Ammon's horn (tissue), 1 donor: ENCODE measurements at regions not wholly inside any gene's neighbourhood (a gene's known extent, or its start where the extent isn't known, plus 50 kb on each side); places are given as distances from the start of the nearest gene placed in this dataset.
"Not testable (repeated sequence)": the region's sequence is repeated elsewhere in the genome, so short reads cannot be mapped to it uniquely, and the experiment has no call there.

Experiments
- DNase-seq: peaks from one replicate; pipeline ENCODE4 v3.0.0-alpha.2; 2016; ENCODE audit warnings: low spot score

DNA sequence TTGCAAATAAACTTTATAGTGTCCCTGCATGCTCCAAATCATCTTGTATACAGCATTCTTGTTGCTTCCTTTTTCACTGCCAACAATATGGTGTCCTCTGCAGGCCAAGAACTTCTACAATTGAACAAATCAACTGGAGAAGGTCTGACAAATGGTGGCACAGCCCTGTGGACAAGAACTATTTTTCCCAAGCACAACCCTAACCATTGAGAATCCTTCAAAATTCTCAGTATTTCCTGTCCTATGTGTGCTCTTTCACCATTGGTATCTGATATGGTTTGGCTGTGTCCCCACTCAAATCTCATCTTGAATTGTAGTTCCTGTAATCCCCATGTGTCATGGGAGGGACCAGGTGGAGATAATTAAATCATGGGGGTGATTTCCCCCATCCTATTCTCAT, 865.1 kb upstream of the ACVR2A start:
- no peak for DNase-seq

DNA sequence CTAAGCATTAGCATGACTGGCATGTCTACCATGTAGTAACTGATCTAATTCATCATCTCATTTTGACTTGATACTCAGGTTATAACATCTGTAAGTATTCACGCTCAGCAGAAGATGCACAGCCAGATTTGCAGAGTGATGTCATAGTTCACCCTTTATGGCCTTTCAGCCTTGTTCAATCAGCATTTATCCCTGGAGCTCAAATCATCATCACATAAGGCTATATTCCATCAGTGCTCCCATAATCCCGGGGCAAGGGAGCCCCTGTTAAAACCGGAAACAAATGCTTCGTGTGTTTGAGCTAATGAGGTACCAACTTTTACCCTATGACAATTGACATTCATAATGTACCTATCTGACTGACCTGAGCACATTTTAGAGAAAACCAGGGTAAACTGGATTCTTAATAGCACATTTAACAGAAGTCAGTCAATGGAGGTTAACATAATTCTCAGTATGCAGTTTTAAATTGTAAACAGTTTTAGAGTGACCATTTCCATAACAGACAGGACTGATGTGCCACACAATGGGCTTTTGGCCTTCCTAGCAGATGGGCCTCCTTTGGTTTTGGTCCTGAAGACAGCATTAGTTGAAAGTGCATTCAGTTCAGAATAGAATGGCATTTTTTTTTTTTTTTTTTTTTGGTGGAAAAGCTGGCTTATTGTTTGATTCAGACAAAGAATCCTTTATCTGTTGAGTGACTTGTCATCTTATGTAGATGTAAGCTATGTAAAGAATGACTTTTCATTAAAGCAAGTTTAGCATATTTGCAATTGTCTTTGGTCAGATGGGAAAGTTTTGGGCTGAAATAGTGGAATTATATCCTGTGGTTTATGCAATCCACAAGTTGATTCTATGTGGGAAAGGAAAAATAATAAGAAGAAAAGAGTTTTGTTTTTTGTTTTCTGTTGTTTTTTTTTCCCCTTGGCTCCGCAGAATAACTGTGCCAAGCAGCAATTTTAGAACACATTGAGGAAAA, 866.0 kb upstream of the ACVR2A start:
- DNase-seq = peak; percentile 10

DNA sequence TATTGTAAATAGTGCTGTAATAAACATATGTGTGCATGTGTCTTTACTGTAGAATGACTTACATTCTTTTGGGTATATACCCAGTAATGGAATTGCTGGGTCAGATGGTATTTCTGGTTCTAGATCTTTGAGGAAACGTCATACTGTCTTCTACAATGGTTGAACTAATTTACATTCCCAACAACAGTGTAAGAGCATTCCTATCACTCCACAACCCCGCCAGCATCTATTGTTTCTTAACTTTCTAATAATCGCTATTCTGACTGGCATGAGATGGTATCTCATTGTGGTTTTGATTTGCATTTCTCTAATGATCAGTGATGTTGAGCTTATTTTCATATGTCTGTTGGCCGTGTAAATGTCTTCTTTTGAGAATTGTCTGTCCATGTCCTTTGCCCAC, 873.8 kb upstream of the ACVR2A start:
- DNase-seq = not testable (repeated sequence)

DNA sequence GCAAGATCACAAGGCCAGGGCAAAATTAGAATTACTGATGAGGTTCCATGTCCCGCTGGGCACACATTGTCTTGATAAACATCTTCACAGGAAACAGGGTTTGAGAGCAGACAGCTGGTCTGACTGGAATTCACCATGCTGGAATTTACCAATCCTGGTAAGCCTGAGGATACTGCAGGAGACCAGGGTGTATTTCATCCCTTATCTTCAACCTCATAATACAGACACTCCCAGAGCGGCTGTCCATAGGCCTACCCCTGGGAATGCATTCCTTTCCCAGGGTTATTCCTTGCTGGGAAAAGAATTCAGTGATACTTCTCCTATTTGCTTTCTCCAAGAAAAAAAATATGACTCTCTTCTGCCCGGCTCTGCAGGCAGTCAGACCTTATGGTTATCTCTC, 875.1 kb upstream of the ACVR2A start:
- DNase-seq = not testable (repeated sequence)

DNA sequence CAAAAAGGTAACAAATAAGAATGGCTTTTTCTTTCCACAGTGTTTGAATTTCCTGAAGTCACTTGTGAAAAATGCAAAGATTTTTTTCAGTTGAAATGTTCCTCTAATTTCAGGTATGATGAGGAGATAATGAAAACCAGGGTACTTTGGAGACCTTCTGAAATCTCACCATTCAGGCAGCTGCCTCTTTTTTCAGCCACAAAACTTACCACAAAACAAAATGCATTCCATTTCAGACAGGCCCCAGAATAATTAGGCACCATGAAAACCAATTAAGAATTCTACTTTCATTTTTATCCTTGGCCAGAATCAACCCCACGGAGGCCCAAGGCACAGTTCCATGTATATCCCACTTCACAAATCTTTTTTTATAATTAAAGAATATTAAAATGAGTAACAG, 880.3 kb upstream of the ACVR2A start:
- DNase-seq = no peak

DNA sequence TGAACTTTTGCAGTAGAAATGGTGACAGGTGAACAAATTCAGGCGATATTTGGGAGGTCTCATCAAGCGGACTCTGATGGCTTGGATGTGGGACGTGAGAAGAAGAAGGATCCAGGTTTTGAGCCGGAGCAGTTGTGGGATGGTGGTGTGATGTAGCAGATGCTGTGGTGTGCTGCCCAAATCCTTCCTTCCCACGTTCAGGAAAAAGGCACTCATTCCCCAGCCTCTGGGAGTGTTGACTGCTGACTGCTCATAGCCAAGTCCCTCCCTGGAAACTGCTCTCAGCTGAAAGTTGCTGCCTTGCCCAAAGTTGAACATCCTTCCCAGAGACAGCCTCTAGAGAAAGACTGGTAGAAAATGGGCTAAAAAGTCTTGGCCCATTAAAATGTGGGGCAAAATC, 890.3 kb upstream of the ACVR2A start:
- DNase-seq = no peak

- no peak for DNase-seq
Measured at GRCh38 chr2:146952696-146953095, 892.1 kb upstream of the ACVR2A start.

DNA sequence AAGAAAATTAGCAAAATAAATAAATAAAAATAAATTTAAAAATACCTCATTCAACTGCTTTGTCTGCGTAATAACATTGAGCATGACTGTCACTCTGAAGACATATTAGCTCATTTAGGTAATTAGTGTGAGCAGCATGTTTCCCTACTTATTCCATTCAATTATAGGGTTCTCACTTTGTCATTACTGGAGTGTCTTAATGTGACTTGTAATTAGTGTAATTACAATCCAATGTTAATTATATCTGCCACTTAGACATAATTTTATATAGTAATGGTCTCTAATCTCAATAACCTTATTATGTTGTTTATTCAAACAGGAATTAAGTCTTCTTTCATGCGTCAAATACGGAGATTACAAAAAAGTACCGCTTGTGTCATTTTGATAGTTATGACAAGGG, 893.9 kb upstream of the ACVR2A start:
- DNase-seq = no peak

DNA sequence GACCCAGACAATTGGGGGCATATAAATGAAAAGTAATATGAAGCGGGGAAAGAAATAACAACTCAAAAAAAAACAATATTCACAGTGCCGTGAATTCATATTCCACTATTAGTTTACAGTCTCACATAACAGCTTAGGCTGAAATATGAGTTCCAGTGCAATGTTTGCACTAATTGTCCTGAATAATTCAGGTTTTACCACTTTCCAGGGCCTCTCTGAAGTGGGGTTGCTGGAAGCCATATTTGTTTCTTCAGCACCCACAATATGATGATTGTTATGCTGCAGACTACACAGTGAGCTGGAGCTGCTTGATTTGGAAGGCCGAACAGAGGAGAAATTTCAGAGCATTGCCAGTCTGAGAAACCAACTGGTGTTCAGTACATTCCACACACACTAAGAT, 894.5 kb upstream of the ACVR2A start:
- DNase-seq = no peak

DNA sequence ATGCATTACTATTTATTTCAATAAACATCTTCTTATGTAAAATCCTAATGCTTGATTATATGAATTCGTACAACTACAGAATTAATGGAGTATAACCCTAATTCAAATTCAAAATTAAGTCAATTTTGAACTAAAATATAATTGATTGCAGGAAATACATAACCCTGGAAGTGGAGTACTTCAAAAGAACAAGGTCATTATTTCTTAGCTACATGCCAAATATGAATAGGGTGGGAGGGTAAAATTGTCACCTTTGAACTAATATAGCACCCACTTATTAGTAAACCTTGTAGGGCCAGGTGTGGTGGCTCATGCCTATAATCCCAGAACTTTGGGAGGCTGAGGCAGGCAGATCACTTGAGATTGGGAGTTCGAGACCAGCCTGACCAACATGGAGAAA, 895.4 kb upstream of the ACVR2A start:
- no peak for DNase-seq

DNA sequence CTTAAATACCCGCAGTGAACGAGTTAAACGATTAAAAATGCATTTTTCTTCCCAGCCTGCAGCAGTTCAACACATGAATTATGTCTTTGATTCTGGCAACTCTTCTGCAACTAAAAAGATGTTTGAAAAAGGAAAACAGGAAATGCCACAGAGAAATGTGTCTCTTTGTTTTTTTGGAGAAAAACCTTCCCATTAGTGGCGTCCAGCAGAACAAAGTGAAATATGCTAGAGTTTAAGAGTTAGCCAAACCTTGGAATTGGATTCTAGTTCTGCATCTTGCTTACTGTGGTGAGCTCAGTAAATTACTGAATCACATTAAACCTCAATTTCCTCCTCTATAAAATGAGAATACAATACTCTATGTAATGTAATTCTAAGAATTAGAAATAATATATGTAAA, 900.2 kb upstream of the ACVR2A start:
- DNase-seq = no peak

GRCh38 chr2:146939991-146940685, 904.7 kb upstream of the ACVR2A start:
- DNase-seq = no peak

DNA sequence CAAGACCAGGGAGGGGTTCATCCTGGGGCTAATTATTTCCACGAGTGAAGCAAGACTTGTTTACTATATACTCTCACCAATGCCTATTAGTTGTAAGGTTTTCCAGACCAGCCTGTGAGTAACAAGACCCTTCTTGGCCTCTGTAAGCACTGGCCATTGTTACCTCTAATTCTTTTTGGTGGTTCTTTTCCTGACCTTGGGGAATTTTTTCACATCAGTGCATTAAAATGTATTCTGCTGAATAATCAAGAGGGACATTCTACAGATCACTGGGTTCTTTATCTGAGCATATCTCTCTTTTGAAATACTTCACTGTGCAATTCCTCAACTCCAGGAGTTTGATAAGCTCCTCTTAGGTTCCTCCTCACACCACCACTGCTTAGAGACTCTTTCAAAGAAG, 909.9 kb upstream of the ACVR2A start:
- no peak for DNase-seq

DNA sequence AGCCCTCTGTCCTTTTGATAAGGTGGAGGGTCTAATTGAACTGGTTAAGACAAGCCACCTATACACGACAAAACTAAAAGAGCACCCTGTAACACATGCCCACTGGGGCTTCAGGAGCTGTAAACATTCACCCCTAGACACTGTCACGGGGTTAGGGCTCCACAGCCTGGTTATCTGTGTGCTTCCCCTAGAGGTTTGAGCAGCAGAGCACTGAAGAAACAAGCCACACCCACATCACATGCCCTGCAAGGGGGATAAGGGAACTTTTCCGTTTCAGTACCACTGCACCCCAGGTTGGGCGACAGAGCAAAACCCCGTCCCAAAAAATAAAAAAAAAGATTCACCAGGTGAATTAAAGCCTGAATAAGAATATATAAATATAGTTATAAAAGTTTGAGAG, 913.7 kb upstream of the ACVR2A start:
- DNase-seq = no peak

DNA sequence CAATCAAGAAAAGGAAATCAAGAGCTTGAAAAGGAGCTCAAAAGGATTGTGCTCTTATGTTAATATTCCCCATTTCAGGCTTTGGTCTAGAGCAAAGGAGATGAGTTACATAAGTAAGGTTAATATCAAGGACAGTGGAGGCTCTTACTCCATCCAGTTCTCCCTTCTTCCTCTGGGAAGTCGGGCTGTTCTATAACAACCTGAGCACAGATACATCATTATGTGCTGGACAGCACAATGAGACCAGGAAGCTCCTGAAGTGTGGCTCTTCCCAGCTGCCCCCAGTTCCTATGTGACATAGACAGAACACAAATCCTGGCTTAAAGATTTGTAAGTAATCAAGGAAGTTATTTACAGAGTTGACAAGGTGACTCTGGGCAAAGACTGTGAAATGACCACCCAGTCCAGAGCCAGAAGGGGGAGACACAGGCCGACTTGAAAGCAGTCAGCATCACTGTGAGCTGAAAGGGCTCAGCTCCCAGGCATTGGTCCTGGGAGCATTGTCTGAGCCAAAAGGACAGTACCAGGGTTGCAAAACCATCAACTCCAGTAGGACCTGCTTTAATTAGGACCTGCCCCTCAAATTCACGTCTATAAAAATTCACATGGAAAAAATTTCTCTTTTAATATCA, 917.6 kb upstream of the ACVR2A start:
- peak; percentile 73 for DNase-seq

GRCh38 chr2:146918280-146918679, 926.5 kb upstream of the ACVR2A start:
- no peak for DNase-seq

- no peak for DNase-seq
Measured at GRCh38 chr2:146917431-146918042, 927.3 kb upstream of the ACVR2A start.

DNA sequence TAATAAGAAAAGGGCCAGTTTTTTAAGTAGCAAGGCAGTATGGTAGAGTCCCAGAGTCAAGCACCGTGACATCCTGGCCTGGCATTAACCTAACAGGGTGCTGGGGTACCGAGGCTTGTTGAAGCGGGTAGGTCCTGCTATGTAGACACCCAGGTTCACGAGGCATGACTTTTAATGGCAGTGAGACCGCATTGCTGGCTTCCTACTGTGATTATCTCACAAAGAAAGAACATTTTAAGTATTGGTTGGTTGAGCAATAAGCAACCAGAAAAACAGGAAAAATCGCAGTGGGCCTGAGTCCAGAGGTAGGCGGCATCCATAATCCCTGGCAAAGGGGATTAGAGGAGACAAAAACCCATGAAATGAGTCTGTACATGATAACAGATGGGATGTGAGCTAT, 927.9 kb upstream of the ACVR2A start:
- no peak for DNase-seq

- DNase-seq = no peak
Measured at GRCh38 chr2:146913476-146913875, 931.4 kb upstream of the ACVR2A start.

- no peak for DNase-seq
Measured at GRCh38 chr2:146912536-146912935, 932.3 kb upstream of the ACVR2A start.

GRCh38 chr2:146908776-146909175, 936.1 kb upstream of the ACVR2A start:
- DNase-seq = peak; percentile 35

DNA sequence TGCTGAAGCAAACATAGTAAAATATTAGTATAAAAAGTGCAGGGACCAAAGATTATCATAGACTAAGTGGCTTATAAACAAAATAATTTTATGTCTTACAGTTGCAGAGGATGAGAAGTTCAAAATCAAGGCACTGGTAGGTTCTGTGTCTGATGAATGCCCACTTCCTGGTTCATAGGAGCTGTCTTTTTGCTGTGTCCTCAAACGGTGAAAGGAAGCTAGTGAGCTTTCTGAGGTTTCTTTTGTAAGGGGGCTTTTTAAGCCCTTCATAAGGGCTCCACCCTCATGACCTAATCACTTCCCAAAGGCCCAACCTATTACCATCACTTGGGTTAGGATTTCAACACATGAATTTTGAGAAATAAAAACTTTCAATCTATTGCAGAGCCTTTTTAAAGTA, 946.7 kb upstream of the ACVR2A start:
- no peak for DNase-seq
